ENCODE measurements at regions not wholly inside any gene's neighbourhood (a gene's known extent, or its start where the extent isn't known, plus 50 kb on each side); places are given as distances from the start of the nearest gene placed in this dataset.

GRCh38 chr6:140168365-140168764 lies 793.9 kb upstream of the CITED2 start:
- no peaks in the 10 kb centered on the region for H3K36me3 Mint-ChIP-seq (ENCODE audit: unreplicated experiment)

GRCh38 chr6:140160909-140161308 lies 786.5 kb upstream of the CITED2 start:
- TF ChIP-seq CTCF (IDR thresholded peaks at IDR 0.05; ENCODE audit: partially characterized antibody, unreplicated experiment): no peak
- Mint-ChIP-seq H3K9me3 (ENCODE audit: unreplicated experiment) (no peaks in the 10 kb centered on the region), H3K4me3 (ENCODE audit: unreplicated experiment) (no peak overlapping the region), H3K4me1 (ENCODE audit: low read depth, unreplicated experiment) (no peaks in the 10 kb centered on the region), H3K27me3 (ENCODE audit: unreplicated experiment) (no peaks in the 10 kb centered on the region), H3K27ac (ENCODE audit: unreplicated experiment) (no peak overlapping the region), H3K36me3 (ENCODE audit: unreplicated experiment) (no peaks in the 10 kb centered on the region)
- DNase-seq: no peak

More at GRCh38 chr6:140168365-140168764, 793.9 kb upstream of the CITED2 start:
- Mint-ChIP-seq H3K27me3 (ENCODE audit: unreplicated experiment) (no peaks in the 10 kb centered on the region), H3K4me1 (ENCODE audit: low read depth, unreplicated experiment) (no peaks in the 10 kb centered on the region), H3K9me3 (ENCODE audit: unreplicated experiment) (peaks cover 2% of the 10 kb centered on the region), H3K27ac (ENCODE audit: unreplicated experiment) (no peak overlapping the region), H3K4me3 (ENCODE audit: unreplicated experiment) (no peak overlapping the region)
- DNase-seq: no peak
- no peak for TF ChIP-seq CTCF (IDR thresholded peaks at IDR 0.05; ENCODE audit: partially characterized antibody, unreplicated experiment)

- no peaks in the 10 kb centered on the region for H3K9me3 Mint-ChIP-seq (ENCODE audit: unreplicated experiment)
- no peaks in the 10 kb centered on the region for H3K36me3 Mint-ChIP-seq (ENCODE audit: unreplicated experiment)
- no peak for TF ChIP-seq CTCF (IDR thresholded peaks at IDR 0.05; ENCODE audit: partially characterized antibody, unreplicated experiment)
- H3K27me3 Mint-ChIP-seq (ENCODE audit: unreplicated experiment): no peaks in the 10 kb centered on the region
- H3K4me3 Mint-ChIP-seq (ENCODE audit: unreplicated experiment): no peak overlapping the region
- H3K4me1 Mint-ChIP-seq (ENCODE audit: low read depth, unreplicated experiment): no peaks in the 10 kb centered on the region
- no peak for DNase-seq
- H3K27ac Mint-ChIP-seq (ENCODE audit: unreplicated experiment): no peak overlapping the region
These were observed 786.0 kb upstream of the CITED2 start for GRCh38 chr6:140160494-140160893.

- H3K27me3 Mint-ChIP-seq (ENCODE audit: unreplicated experiment): peaks cover 3% of the 10 kb centered on the region
- no peak overlapping the region for H3K27ac Mint-ChIP-seq (ENCODE audit: unreplicated experiment)
- H3K4me3 Mint-ChIP-seq (ENCODE audit: unreplicated experiment): no peak overlapping the region
- H3K9me3 Mint-ChIP-seq (ENCODE audit: unreplicated experiment): no peaks in the 10 kb centered on the region
- H3K4me1 Mint-ChIP-seq (ENCODE audit: low read depth, unreplicated experiment): no peaks in the 10 kb centered on the region
- no peak for TF ChIP-seq CTCF (IDR thresholded peaks at IDR 0.05; ENCODE audit: partially characterized antibody, unreplicated experiment)
- no peak for DNase-seq
- no peaks in the 10 kb centered on the region for H3K36me3 Mint-ChIP-seq (ENCODE audit: unreplicated experiment)
These were observed 781.7 kb upstream of the CITED2 start for GRCh38 chr6:140156131-140156530.

GRCh38 chr6:140155451-140156126 lies 781.1 kb upstream of the CITED2 start:
- no peak for TF ChIP-seq CTCF (IDR thresholded peaks at IDR 0.05; ENCODE audit: partially characterized antibody, unreplicated experiment)

More at GRCh38 chr6:140155451-140156126, 781.1 kb upstream of the CITED2 start:
- H3K27me3 Mint-ChIP-seq (ENCODE audit: unreplicated experiment): peaks cover 3% of the 10 kb centered on the region
- H3K4me1 Mint-ChIP-seq (ENCODE audit: low read depth, unreplicated experiment): no peaks in the 10 kb centered on the region
- DNase-seq: no peak
- H3K36me3 Mint-ChIP-seq (ENCODE audit: unreplicated experiment): no peaks in the 10 kb centered on the region
- no peak overlapping the region for H3K4me3 Mint-ChIP-seq (ENCODE audit: unreplicated experiment)
- H3K27ac Mint-ChIP-seq (ENCODE audit: unreplicated experiment): no peak overlapping the region
- no peaks in the 10 kb centered on the region for H3K9me3 Mint-ChIP-seq (ENCODE audit: unreplicated experiment)

All from glutamatergic neuron (in vitro differentiated cells).